ENCODE measurements at regions not wholly inside any gene's neighbourhood (a gene's known extent, or its start where the extent isn't known, plus 50 kb on each side); places are given as distances from the start of the nearest gene placed in this dataset.

- no peak for TF ChIP-seq CTCF (IDR thresholded peaks at IDR 0.05)
- no peak for TF ChIP-seq POLR2A (IDR thresholded peaks at IDR 0.05)
Observed at GRCh38 chr1:198014355-198014754, 97.2 kb downstream of the LHX9 start.

Data from lower leg skin (tissue), 3 donors.